Endodermal cell (in vitro differentiated cells): ENCODE measurements at regions not wholly inside any gene's neighbourhood (a gene's known extent, or its start where the extent isn't known, plus 50 kb on each side); places are given as distances from the start of the nearest gene placed in this dataset.
A peak's percentile ranks its signal among the peaks of the same experiment; 100 is the strongest.

Experiments
- DNase-seq: peaks from one replicate; pipeline ENCODE4 v3.0.0-alpha.2; 2017
- H3K27ac ChIP-seq: 2 replicates; pipeline ENCODE4 v1.5.1; 2013; ENCODE audit warnings: mild to moderate bottlenecking, low read depth, low read length, moderate library complexity
- H3K27me3 ChIP-seq: 2 replicates; pipeline ENCODE4 v1.6.1; 2013; ENCODE audit warnings: mild to moderate bottlenecking, low read length, moderate library complexity; ENCODE audit not compliant: insufficient read depth, control insufficient read depth, poor library complexity, severe bottlenecking
- H3K36me3 ChIP-seq: 2 replicates; pipeline ENCODE4 v1.7.0; 2013; ENCODE audit warnings: mild to moderate bottlenecking, low read length, moderate library complexity; ENCODE audit not compliant: control insufficient read depth, insufficient read depth
- H3K4me1 ChIP-seq: one replicate; pipeline ENCODE4 v1.7.0; 2013; ENCODE audit warnings: low read length; ENCODE audit not compliant: control insufficient read depth, insufficient read depth
- H3K4me3 ChIP-seq: 2 replicates; pipeline ENCODE4 v1.5.1; 2013; ENCODE audit warnings: mild to moderate bottlenecking, low read length, moderate library complexity
- H3K9ac ChIP-seq: 2 replicates; pipeline ENCODE4 v1.6.1; 2013; ENCODE audit warnings: mild to moderate bottlenecking, low read length, moderate library complexity; ENCODE audit not compliant: poor library complexity, severe bottlenecking; ENCODE audit errors: extremely low read depth
- H3K9me3 ChIP-seq: 2 replicates; pipeline ENCODE4 v1.6.1; 2013; ENCODE audit warnings: mild to moderate bottlenecking, low read length, moderate library complexity; ENCODE audit not compliant: control insufficient read depth
- H3K27ac Mint-ChIP-seq: 2 replicates; pipeline ENCODE4 v1.8.0; 2020; ENCODE audit warnings: mixed read lengths
- H3K27me3 Mint-ChIP-seq: 2 replicates; pipeline ENCODE4 v1.8.0; 2021; ENCODE audit warnings: mild to moderate bottlenecking, mixed read lengths; ENCODE audit not compliant: insufficient read depth
- H3K36me3 Mint-ChIP-seq: 2 replicates; pipeline ENCODE4 v1.8.0; 2020; ENCODE audit warnings: low read depth, mixed read lengths
- H3K4me1 Mint-ChIP-seq: 2 replicates; pipeline ENCODE4 v1.8.0; 2020; ENCODE audit warnings: mixed read lengths
- H3K4me3 Mint-ChIP-seq: 2 replicates; pipeline ENCODE4 v1.8.0; 2020; ENCODE audit warnings: mild to moderate bottlenecking, moderate library complexity, mixed read lengths
- H3K9me3 Mint-ChIP-seq: 2 replicates; pipeline ENCODE4 v1.8.0; 2020; ENCODE audit warnings: mild to moderate bottlenecking, mixed read lengths
- WGBS, 2 experiments: methylation state at CpG; one replicate each; pipeline versions ENCODE4 v1.1.5 to v1.1.7; 2013; ENCODE audit warnings: missing lambda C conversion rate in 2 of 2, mixed read lengths in 1 of 2; ENCODE audit not compliant: insufficient coverage in 1 of 2, insufficient read length in 1 of 2; 5-methylcytosine and 5-hydroxymethylcytosine counted together
- TF ChIP-seq, protein P1 (sequence below): fragments of 200-600 bp; sonication (generic); conservative IDR thresholded peaks from 2 replicates; pipeline ENCODE4 v1.5.0; 2021; ENCODE audit warnings: antibody characterized with exemption, mild to moderate bottlenecking

DNA sequence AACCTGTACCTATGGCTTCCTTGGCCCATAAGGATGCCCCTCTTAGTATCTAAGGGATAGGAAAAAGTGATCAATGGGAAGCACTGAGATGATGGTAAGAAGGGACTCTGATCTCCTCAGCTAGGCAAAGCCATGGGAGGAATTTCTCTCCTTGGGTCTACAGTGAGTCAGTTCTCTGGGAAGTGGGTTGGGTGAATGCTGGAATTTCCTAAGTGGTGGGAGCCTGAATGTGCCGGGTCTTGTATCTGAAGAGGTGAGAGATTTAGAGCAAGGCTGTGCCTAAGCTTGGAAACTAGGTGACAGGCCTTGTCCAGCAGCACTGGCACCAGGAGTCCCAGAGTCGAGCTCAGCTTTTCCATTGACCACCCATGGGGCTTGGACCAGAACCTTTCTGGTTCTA is 96.3 kb upstream of the SLC2A1 start:
- DNase-seq = peak; percentile 64
- H3K36me3 Mint-ChIP-seq = no peaks in the 10 kb centered on the region
- Histone ChIP-seq H3K27me3 (no peaks in the 10 kb centered on the region), H3K36me3 (no peaks in the 10 kb centered on the region), H3K9ac (no peak overlapping the region), H3K27ac (no peak overlapping the region), H3K9me3 (no peaks in the 10 kb centered on the region), H3K4me3 (no peak overlapping the region), H3K4me1 (peaks cover 8% of the 10 kb centered on the region)
- no peak overlapping the region for H3K27ac Mint-ChIP-seq
- 90 to 100% methylated on average over 2 of the region's 2 CpGs for WGBS, 2 experiments
- H3K9me3 Mint-ChIP-seq = no peaks in the 10 kb centered on the region
- peaks cover 42% of the 10 kb centered on the region for H3K4me1 Mint-ChIP-seq
- H3K27me3 Mint-ChIP-seq = peaks cover 28% of the 10 kb centered on the region
- TF ChIP-seq, protein P1, sequence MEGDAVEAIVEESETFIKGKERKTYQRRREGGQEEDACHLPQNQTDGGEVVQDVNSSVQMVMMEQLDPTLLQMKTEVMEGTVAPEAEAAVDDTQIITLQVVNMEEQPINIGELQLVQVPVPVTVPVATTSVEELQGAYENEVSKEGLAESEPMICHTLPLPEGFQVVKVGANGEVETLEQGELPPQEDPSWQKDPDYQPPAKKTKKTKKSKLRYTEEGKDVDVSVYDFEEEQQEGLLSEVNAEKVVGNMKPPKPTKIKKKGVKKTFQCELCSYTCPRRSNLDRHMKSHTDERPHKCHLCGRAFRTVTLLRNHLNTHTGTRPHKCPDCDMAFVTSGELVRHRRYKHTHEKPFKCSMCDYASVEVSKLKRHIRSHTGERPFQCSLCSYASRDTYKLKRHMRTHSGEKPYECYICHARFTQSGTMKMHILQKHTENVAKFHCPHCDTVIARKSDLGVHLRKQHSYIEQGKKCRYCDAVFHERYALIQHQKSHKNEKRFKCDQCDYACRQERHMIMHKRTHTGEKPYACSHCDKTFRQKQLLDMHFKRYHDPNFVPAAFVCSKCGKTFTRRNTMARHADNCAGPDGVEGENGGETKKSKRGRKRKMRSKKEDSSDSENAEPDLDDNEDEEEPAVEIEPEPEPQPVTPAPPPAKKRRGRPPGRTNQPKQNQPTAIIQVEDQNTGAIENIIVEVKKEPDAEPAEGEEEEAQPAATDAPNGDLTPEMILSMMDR = no peak
- H3K4me3 Mint-ChIP-seq = no peak overlapping the region

DNA sequence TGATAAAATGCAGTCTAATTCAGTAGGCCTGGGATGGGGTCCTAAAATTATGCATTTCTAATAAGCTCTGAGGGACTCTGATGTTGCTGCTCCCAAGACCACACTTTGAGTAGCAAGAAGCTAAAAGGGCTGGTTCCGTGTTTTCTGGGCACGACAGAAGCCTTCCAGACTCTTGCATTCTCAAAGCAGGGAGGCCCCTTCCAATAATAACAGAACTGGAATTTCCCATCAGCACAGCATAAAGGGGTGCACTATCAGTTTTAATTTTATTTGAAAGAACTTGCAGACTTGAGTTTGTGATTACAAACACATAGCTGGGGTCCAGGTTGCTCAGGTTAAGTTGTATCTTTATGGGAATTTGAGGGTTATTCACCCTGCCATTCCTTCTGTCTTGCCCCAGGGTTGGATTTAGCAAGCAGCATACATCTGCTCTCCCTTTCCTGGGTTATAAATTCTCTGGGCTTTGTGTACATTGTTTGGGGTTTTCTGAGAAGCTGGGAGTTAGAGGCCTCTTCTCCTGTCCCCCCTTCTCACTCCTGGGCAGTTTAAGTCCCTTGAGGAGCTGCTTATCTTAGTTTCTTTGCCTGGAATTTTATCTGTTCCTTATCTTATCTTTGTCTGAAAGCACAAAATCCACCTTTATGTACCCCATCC is 94.2 kb upstream of the SLC2A1 start:
- H3K27ac Mint-ChIP-seq = peak overlapping the region; percentile 53
- no peaks in the 10 kb centered on the region for H3K36me3 ChIP-seq

DNA sequence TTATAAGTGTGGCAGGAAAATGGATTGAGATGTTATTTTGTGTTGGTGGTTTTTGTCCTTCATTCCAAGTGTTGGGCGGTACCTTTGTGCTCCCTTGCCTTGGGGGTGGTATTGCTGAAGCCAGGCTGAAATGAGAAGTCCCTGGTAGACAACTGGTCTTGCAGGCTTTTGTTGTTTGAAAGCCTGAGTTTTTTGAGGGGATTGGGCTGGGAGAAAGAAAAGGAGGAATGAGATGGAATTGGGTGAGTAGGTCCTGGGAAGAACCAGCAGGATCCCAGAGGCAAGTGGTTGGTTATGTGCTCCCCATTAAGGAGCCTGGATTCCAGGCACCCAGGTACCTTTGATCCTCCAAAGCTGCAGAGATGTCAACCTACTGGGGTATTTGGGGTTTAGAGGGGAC is 93.7 kb upstream of the SLC2A1 start:
- Mint-ChIP-seq H3K9me3 (no peaks in the 10 kb centered on the region), H3K4me1 (peaks cover 32% of the 10 kb centered on the region), H3K27me3 (peaks cover 15% of the 10 kb centered on the region), H3K27ac (peak overlapping the region; percentile 62), H3K36me3 (no peaks in the 10 kb centered on the region), H3K4me3 (peak overlapping the region; percentile 35)
- no peak overlapping the region for H3K27ac ChIP-seq
- no peak for DNase-seq
- H3K36me3 ChIP-seq = no peaks in the 10 kb centered on the region
- 100% methylated on average over 1 of the region's 1 CpG for WGBS, 2 experiments
- H3K4me1 ChIP-seq = peaks cover 8% of the 10 kb centered on the region
- TF ChIP-seq, protein P1 = no peak
- H3K4me3 ChIP-seq = no peak overlapping the region
- H3K9ac ChIP-seq = no peak overlapping the region
- no peaks in the 10 kb centered on the region for H3K9me3 ChIP-seq
- H3K27me3 ChIP-seq = no peaks in the 10 kb centered on the region

More for the DNA sequence above, 94.2 kb upstream of the SLC2A1 start:
- Histone ChIP-seq H3K27ac (no peak overlapping the region), H3K4me1 (peaks cover 8% of the 10 kb centered on the region), H3K9ac (no peak overlapping the region), H3K27me3 (no peaks in the 10 kb centered on the region), H3K4me3 (peak overlapping the region; percentile 58), H3K9me3 (no peaks in the 10 kb centered on the region)
- peaks cover 33% of the 10 kb centered on the region for H3K4me1 Mint-ChIP-seq
- peak overlapping the region; percentile 35 for H3K4me3 Mint-ChIP-seq
- no peaks in the 10 kb centered on the region for H3K9me3 Mint-ChIP-seq
- peaks cover 21% of the 10 kb centered on the region for H3K27me3 Mint-ChIP-seq
- no peaks in the 10 kb centered on the region for H3K36me3 Mint-ChIP-seq
- TF ChIP-seq, protein P1 = no peak
- WGBS, 2 experiments = 99 to 100% methylated on average over 2 of the region's 2 CpGs
- DNase-seq = no peak
